Lung (tissue), 11 donors: ENCODE measurements at regions not wholly inside any gene's neighbourhood (a gene's known extent, or its start where the extent isn't known, plus 50 kb on each side); places are given as distances from the start of the nearest gene placed in this dataset.

Experiments
- ATAC-seq: fragments of 200-7000 bp; cut with Tn5 transposase; one replicate; pipeline ENCODE4 v1.9.1; 2020; ENCODE audit warnings: moderate number of reproducible peaks; ENCODE audit not compliant: insufficient read depth, low FRiP score
- DNase-seq, 3 donors: peaks; one replicate each; pipeline ENCODE4 v3.0.0-alpha.2; 2013 to 2017
- H3K27ac ChIP-seq, 2 donors: one replicate each; pipeline ENCODE4 v1.5.1; 2013; ENCODE audit warnings: mild to moderate bottlenecking in 2 of 2, moderate library complexity in 2 of 2, control low read depth in 1 of 2, inconsistent platforms in 1 of 2, low read depth in 1 of 2, low read length in 1 of 2
- H3K27me3 ChIP-seq, 3 donors: one replicate each; pipeline ENCODE4 v1.5.1; 2013; ENCODE audit warnings: low read length in 2 of 3; ENCODE audit not compliant: control insufficient read depth in 3 of 3, insufficient read depth in 3 of 3
- H3K36me3 ChIP-seq, 4 donors: one replicate each; pipeline ENCODE4 v1.5.1; 2013; ENCODE audit warnings: low read length in 4 of 4, mild to moderate bottlenecking in 1 of 4, moderate library complexity in 1 of 4; ENCODE audit not compliant: control insufficient read depth in 4 of 4, insufficient read depth in 4 of 4
- H3K4me1 ChIP-seq, 5 donors: one replicate each; pipeline ENCODE4 v1.5.1; 2013; ENCODE audit warnings: low read length in 5 of 5, mild to moderate bottlenecking in 2 of 5, moderate library complexity in 1 of 5; ENCODE audit not compliant: control insufficient read depth in 5 of 5, insufficient read depth in 5 of 5
- H3K4me3 ChIP-seq: one replicate; pipeline ENCODE4 v1.5.1; 2013; ENCODE audit warnings: mild to moderate bottlenecking, control low read depth, moderate library complexity
- H3K9ac ChIP-seq, 2 donors: one replicate each; pipeline ENCODE4 v1.5.1; 2013; ENCODE audit warnings: low read length in 2 of 2, control low read depth in 1 of 2; ENCODE audit not compliant: insufficient read depth in 1 of 2
- H3K9me3 ChIP-seq, 4 donors: one replicate each; pipeline ENCODE4 v1.5.1; 2013; ENCODE audit warnings: low read length in 3 of 4, mild to moderate bottlenecking in 1 of 4, moderate library complexity in 1 of 4; ENCODE audit not compliant: control insufficient read depth in 4 of 4, insufficient read depth in 3 of 4
- CTCF ChIP-seq: IDR thresholded peaks from 2 replicates; pipeline ENCODE4 v1.5.1; 2012; ENCODE audit warnings: mild to moderate bottlenecking; ENCODE audit errors: control extremely low read depth, extremely low read depth
- WGBS, 2 donors: extraction: QIAGEN DNeasy Blood & Tissue Kit; methylation state at CpG; one replicate each; pipeline ENCODE4 v1.1.7; 2013; 5-methylcytosine and 5-hydroxymethylcytosine counted together
- donor health status: control.
- donor health status: control.
- donor health status: Bipolar disorder and iron deficiency.
- donor health status: healthy.
- donor health status: DM: yes; HTN: yes; CAD: no.

DNA sequence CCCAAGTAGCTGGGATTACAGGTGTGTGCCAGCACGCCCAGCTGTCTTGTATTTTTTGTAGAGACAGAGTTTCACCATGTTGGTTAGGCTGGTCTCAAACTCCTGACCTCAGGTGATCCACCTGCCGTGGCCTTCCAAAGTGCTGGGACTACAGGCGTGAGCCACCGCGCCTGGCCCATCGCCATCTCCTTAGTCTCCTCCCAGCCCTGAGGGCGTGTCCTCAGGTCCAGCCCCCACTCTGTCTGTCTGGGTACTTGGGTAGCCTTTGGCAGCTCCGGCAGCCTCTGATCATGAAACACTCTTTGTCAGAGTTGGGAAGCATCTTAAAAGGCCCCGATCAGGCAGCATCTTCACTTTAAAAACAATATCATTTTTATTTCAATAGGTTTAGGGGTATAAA is 90.3 kb upstream of the DISP3 start:
- DNase-seq (no peak), ATAC-seq (no peak)
- Histone ChIP-seq H3K27ac (no peak overlapping the region), H3K9ac (no peak overlapping the region), H3K9me3 (peaks cover 0 to 5% (median 0%) of the 10 kb centered on the region in 4 donors), H3K27me3 (peaks cover 0 to 13% (median 0%) of the 10 kb centered on the region in 3 donors), H3K4me3 (no peak overlapping the region), H3K4me1 (no peaks in the 10 kb centered on the region), H3K36me3 (no peaks in the 10 kb centered on the region)
- TF ChIP-seq CTCF: no peak
- WGBS, 2 donors: 49 to 74% methylated on average over 9 of the region's 9 CpGs

DNA sequence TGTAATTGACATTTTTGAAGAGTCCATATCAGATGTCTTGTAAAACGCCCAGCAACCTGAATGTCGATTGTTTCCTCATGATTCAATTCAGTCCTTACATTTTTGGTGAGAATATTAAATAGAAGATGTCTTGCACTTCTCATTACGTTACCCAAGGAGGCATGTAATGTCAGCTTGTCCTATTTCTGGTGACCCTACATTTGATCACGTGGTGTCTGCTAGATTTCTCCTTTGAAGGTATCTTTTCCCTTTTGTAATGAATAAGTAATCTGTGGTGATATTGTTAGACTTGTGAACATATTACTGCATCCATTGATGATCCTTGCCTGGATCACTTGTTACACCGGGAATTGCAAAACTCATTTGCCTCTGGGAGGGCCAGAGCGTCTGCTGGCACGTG is 87.6 kb upstream of the DISP3 start:
- TF ChIP-seq CTCF: no peak
- no peak for ATAC-seq

GRCh38 chr1:11391886-11392285 is 87.1 kb upstream of the DISP3 start:
- H3K27me3 ChIP-seq: peaks cover 0 to 16% (median 0%) of the 10 kb centered on the region in 3 donors
- H3K27ac ChIP-seq: no peak overlapping the region
- peaks cover 0 to 5% (median 0%) of the 10 kb centered on the region in 4 donors for H3K9me3 ChIP-seq
- no peaks in the 10 kb centered on the region for H3K36me3 ChIP-seq
- no peaks in the 10 kb centered on the region for H3K4me1 ChIP-seq
- TF ChIP-seq CTCF: no peak
- 85 to 92% methylated on average over 8 of the region's 8 CpGs for WGBS, 2 donors
- no peak for DNase-seq
- H3K9ac ChIP-seq: no peak overlapping the region
- no peak overlapping the region for H3K4me3 ChIP-seq
- ATAC-seq: no peak

More for the DNA sequence above, 87.6 kb upstream of the DISP3 start:
- H3K4me1 ChIP-seq: no peaks in the 10 kb centered on the region
- H3K27ac ChIP-seq: no peak overlapping the region
- no peak for DNase-seq
- peaks cover 0 to 5% (median 0%) of the 10 kb centered on the region in 4 donors for H3K9me3 ChIP-seq
- WGBS, 2 donors: 76 to 78% methylated on average over 7 of the region's 7 CpGs
- no peaks in the 10 kb centered on the region for H3K36me3 ChIP-seq
- no peak overlapping the region for H3K4me3 ChIP-seq
- H3K9ac ChIP-seq: no peak overlapping the region
- H3K27me3 ChIP-seq: peaks cover 0 to 15% (median 0%) of the 10 kb centered on the region in 3 donors

GRCh38 chr1:11394592-11395245 is 84.2 kb upstream of the DISP3 start:
- no peak overlapping the region for H3K4me3 ChIP-seq
- peaks cover 0 to 17% (median 0%) of the 10 kb centered on the region in 3 donors for H3K27me3 ChIP-seq
- WGBS, 2 donors: 42 to 43% methylated on average over 10 of the region's 10 CpGs
- peaks cover 0 to 5% (median 0%) of the 10 kb centered on the region in 4 donors for H3K9me3 ChIP-seq
- no peak overlapping the region for H3K27ac ChIP-seq
- no peak overlapping the region for H3K9ac ChIP-seq
- H3K4me1 ChIP-seq: no peaks in the 10 kb centered on the region
- ATAC-seq (no peak), DNase-seq (no peak)
- no peaks in the 10 kb centered on the region for H3K36me3 ChIP-seq
- no peak for TF ChIP-seq CTCF
